ENCODE measurements at regions not wholly inside any gene's neighbourhood (a gene's known extent, or its start where the extent isn't known, plus 50 kb on each side); places are given as distances from the start of the nearest gene placed in this dataset.

DNA sequence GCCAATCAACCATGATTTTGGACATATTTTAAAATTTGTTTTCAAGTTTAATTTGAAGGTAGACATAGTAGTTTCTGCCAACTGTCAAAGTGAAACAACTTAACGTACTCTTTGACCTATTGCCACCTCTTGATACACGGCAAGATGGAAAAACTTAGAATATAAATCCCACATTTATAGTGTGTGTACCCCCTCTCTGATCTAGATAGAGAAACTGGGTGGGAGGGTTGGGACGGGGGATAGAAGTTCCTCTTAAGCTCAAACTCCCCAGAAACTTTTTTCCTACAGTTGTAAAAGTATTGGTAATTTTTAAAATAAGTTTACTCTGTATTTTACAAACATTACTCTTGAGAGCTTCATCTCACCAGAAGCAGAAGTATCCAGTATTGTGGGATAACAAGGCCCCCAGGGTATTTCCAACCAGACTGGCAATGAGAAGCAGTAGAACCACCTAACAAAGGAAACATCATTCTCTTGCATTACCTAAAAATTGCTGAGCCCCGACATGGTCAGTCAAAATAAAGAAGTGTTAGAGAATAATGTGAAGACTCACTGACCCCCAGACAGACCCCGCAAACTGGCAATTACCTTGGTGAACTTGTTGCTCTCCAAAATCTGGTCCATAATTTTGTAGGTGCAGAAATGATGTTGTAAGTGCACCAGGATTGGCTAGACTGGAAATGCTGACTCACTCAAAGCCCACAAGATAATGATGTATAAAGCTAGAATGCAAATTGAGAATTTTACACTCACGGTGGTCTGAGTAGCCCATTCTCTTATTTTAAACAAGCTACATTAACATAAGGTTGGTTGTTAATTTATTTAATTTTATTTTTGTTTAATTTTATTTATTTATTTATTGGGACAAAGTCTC, 74.7 kb upstream of the TNFAIP3 start:
- H3K9me3 Mint-ChIP-seq = no peaks in the 10 kb centered on the region
- peak; percentile 56 for ATAC-seq (replicated peaks)
- peaks cover 55% of the 10 kb centered on the region for H3K4me1 Mint-ChIP-seq
- H3K27me3 Mint-ChIP-seq = no peaks in the 10 kb centered on the region
- peak overlapping the region; percentile 79 for H3K27ac Mint-ChIP-seq
- H3K4me3 Mint-ChIP-seq = peak overlapping the region; percentile 74
- H3K36me3 Mint-ChIP-seq (ENCODE audit: low read depth) = no peaks in the 10 kb centered on the region

DNA sequence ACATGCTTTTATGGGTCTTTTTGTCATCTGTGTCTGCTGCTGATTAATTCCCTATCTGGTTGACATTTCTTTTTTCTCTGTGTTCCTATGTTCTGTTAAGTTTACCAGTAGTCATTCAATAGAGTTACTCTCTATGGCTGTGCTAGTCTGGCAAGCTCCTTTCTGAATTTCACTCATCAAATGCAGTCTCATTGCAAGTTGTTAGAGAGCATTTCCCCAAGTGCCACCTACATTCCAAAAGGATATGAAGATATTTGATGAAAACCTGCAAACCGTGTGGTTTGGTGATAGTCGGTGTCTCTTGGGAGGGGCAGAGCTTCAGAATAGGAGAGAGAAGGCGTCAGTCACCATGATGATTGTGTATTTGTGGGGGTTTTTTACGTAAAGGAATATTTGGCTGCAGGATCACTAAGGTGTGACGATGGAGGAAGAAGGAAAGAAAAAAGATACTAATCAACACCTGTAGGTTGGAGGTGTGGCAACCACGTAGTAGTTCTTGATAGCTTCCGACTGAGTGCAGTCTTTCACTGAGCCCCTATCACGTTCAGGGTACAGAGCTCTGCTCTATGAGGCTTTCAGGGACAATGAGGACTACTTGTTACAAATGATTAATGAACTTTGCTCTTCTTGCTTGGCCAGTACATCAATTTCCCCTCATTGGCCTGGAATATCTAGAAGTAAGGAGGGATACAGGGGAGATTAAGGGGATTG, 73.1 kb upstream of the TNFAIP3 start:
- Mint-ChIP-seq H3K4me1 (peaks cover 60% of the 10 kb centered on the region), H3K36me3 (ENCODE audit: low read depth) (no peaks in the 10 kb centered on the region), H3K9me3 (no peaks in the 10 kb centered on the region), H3K27me3 (no peaks in the 10 kb centered on the region), H3K4me3 (peak overlapping the region; percentile 74), H3K27ac (peak overlapping the region; percentile 73)
- ATAC-seq (replicated peaks) = no peak

DNA sequence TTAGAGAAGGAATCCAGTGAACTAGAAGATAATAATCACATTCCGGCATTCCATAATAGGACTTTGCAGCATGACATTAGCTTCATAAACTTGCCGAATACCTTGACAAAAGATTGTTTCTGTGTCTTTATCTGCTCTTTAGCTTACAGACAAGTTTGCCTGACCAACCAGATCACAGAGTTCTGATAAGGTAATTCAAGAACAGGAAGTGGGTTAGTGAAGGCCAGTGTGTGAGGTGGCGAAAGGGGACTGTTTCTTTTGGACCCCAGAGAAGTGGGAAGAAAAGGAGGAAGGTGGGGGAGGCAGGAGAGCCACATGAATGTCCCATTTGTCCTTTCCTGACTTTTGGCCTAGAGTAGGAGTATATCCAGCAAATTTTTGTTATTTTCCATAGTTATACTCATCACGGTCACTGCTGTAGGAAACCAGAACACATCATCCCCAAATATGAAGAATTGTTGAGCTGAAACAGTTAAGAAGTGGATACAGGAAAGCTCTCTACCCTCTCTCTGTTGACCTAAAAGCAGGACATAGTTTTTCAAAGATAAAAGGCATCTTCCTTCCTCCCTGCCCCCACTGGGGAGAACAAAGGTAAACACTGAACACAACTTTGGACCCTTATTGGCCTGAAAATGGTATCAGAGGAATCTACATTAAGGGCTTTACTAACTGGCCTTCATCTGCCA, 72.4 kb upstream of the TNFAIP3 start:
- peaks cover 64% of the 10 kb centered on the region for H3K4me1 Mint-ChIP-seq
- no peaks in the 10 kb centered on the region for H3K9me3 Mint-ChIP-seq
- no peaks in the 10 kb centered on the region for H3K36me3 Mint-ChIP-seq (ENCODE audit: low read depth)
- H3K27me3 Mint-ChIP-seq = no peaks in the 10 kb centered on the region
- peak overlapping the region; percentile 74 for H3K4me3 Mint-ChIP-seq
- ATAC-seq (replicated peaks) = no peak
- peak overlapping the region; percentile 73 for H3K27ac Mint-ChIP-seq

DNA sequence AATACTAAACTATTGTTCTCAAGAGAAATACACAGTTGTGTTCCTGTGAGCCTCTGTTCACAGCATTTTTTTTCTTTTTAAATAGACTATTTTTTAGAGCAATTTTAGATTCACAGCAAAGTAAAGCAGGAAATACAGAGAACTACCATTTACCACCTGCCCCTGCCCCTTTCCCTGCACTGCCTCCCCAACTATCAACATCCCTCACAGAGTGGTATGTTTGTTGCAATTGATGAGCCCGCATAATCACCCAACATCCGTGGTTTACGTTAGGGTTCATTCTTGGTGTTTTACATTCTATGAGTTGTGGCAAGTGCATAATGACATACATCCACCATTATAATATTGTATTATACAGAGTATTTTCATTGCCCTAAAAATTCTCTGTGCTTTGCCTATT, 71.6 kb upstream of the TNFAIP3 start:
- Mint-ChIP-seq H3K36me3 (ENCODE audit: low read depth) (no peaks in the 10 kb centered on the region), H3K27me3 (no peaks in the 10 kb centered on the region), H3K4me3 (peak overlapping the region; percentile 74), H3K4me1 (peaks cover 64% of the 10 kb centered on the region), H3K27ac (peak overlapping the region; percentile 73), H3K9me3 (no peaks in the 10 kb centered on the region)
- ATAC-seq (replicated peaks) = no peak

DNA sequence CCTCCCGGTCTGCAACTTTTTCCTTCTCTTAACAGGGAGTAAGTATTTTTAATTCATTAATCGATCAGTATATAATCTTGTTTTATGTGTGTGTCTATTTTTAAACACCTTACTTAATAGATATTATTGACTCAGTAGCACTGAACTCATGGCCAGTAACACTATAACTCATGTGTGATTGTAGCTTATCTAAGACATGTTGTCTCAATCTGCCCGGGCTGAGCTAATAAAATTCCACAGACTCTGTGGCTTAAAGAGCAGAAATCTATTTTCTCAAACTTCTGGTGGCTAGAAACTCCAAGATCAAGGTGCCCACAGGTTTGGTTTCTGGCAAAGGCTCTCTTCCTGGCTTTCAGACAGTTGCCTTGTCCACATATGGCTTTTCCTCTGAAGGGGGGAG, 68.8 kb upstream of the TNFAIP3 start:
- H3K9me3 Mint-ChIP-seq = no peaks in the 10 kb centered on the region
- H3K4me3 Mint-ChIP-seq = peak overlapping the region; percentile 69
- peak overlapping the region; percentile 89 for H3K27ac Mint-ChIP-seq
- peaks cover 60% of the 10 kb centered on the region for H3K4me1 Mint-ChIP-seq
- no peaks in the 10 kb centered on the region for H3K36me3 Mint-ChIP-seq (ENCODE audit: low read depth)
- ATAC-seq (replicated peaks) = no peak
- no peaks in the 10 kb centered on the region for H3K27me3 Mint-ChIP-seq

DNA sequence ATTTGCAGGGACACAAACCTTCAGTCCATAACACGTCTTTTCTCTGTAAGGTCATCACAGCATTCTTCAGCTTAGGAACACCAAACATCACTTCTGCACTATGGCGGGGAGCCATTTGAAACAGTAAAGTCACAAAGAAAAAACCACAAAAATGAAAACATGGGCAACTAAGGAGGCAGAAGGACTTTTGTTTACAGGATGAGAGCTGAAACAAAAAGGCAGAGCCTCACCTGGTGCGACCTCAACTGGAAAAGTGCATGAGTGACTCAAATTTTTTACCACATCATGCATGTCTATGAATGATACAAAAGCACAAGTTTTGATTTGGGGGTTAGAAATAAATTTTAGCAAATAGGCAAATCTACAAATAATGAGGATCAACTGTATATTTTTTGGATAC, 68.2 kb upstream of the TNFAIP3 start:
- peak; percentile 77 for ATAC-seq (replicated peaks)
- no peaks in the 10 kb centered on the region for H3K27me3 Mint-ChIP-seq
- no peaks in the 10 kb centered on the region for H3K36me3 Mint-ChIP-seq (ENCODE audit: low read depth)
- H3K9me3 Mint-ChIP-seq = no peaks in the 10 kb centered on the region
- H3K4me1 Mint-ChIP-seq = peaks cover 57% of the 10 kb centered on the region
- H3K27ac Mint-ChIP-seq = peak overlapping the region; percentile 89
- H3K4me3 Mint-ChIP-seq = peak overlapping the region; percentile 69

DNA sequence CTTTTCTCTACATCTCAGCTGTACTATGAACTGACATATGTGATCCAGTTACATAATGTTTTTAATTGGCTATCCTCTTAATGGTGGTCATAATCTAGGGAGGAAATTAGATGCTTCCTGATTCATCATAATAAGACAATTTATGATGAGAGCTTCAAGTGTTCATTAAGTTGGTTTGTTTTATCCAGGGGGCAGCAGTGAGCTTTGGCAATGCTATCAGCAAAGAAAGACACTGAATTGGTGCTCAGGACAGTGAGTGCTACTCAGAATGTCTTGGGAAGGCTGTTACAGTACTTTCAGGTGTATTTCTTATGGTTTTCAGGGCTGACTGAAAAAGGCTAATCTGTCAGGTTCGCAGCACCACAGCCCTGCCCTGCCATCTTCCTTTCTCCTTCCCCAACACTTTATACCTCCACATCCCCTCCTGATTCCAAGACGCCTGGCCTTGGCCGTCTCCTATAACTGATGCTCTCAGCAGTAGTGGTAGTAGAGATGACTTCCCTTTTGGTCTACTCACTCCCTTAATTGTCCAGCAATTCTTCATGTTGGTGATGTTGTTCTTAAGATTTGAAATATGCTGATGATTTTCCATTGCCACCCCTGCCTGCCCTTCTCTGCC, 67.0 kb upstream of the TNFAIP3 start:
- Mint-ChIP-seq H3K27me3 (no peaks in the 10 kb centered on the region), H3K27ac (peak overlapping the region; percentile 89), H3K9me3 (no peaks in the 10 kb centered on the region), H3K4me1 (peaks cover 53% of the 10 kb centered on the region), H3K4me3 (peak overlapping the region; percentile 69), H3K36me3 (ENCODE audit: low read depth) (no peaks in the 10 kb centered on the region)
- peak; percentile 80 for ATAC-seq (replicated peaks)

DNA sequence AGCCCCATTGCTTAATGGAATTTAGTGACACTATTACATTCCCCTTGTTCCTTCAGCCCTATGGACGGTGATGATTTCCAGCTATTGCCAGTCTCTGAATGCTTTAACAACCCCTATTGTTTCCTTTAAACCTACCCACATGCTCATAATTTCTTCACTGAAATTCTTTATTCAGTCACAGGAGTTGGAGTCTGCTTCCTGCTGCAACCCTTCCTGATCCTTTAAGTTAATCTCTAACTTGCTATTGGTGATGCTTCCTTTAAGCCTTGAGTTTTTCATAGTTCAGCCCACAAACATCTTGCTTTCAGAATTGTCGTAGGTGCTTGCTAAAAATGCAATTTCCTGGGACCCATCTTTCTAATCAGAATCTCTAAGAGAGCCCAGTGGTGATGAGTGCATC, 66.3 kb upstream of the TNFAIP3 start:
- H3K4me3 Mint-ChIP-seq = peak overlapping the region; percentile 69
- H3K9me3 Mint-ChIP-seq = no peaks in the 10 kb centered on the region
- H3K27ac Mint-ChIP-seq = peak overlapping the region; percentile 89
- H3K27me3 Mint-ChIP-seq = no peaks in the 10 kb centered on the region
- peaks cover 48% of the 10 kb centered on the region for H3K4me1 Mint-ChIP-seq
- peak; percentile 27 for ATAC-seq (replicated peaks)
- no peaks in the 10 kb centered on the region for H3K36me3 Mint-ChIP-seq (ENCODE audit: low read depth)

DNA sequence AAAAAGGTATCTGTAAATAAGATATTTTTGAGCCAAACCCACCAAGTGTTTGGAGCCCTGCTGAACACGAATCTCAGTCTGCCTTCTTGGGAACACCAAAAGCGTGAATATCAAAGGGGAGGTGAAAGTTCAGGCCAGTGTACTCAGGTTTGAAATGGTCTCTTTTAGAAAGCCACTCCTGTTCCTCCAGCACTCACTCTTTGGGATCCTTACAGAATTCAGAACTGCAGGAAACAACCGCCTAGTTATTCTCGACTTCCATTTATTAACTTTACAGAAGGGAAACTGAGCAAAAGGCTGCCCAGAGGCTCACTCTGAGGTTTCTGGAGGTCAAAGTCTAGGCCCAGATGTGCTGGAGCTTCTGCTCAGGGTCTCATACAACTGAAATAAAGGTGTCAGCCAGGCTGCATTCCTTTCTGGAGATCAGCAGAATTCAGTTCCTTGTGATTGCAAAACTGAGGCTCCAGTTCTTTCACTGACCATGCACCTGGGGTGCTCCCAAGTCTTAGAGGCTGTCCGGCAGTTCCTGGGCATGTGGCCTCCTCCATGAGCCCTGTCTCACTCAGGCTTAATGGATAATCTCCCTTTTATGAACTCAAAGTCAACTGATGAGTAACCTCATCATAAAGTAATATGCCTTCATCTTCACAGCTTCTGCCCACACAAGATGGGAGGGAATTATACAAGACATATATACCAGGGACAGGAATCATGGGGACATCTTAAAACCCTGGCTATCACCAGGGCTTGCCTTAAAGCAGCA, 65.5 kb upstream of the TNFAIP3 start:
- H3K27ac Mint-ChIP-seq = peak overlapping the region; percentile 89
- H3K4me1 Mint-ChIP-seq = peaks cover 45% of the 10 kb centered on the region
- H3K9me3 Mint-ChIP-seq = no peaks in the 10 kb centered on the region
- peak overlapping the region; percentile 69 for H3K4me3 Mint-ChIP-seq
- no peak for ATAC-seq (replicated peaks)
- H3K27me3 Mint-ChIP-seq = no peaks in the 10 kb centered on the region
- H3K36me3 Mint-ChIP-seq (ENCODE audit: low read depth) = no peaks in the 10 kb centered on the region

DNA sequence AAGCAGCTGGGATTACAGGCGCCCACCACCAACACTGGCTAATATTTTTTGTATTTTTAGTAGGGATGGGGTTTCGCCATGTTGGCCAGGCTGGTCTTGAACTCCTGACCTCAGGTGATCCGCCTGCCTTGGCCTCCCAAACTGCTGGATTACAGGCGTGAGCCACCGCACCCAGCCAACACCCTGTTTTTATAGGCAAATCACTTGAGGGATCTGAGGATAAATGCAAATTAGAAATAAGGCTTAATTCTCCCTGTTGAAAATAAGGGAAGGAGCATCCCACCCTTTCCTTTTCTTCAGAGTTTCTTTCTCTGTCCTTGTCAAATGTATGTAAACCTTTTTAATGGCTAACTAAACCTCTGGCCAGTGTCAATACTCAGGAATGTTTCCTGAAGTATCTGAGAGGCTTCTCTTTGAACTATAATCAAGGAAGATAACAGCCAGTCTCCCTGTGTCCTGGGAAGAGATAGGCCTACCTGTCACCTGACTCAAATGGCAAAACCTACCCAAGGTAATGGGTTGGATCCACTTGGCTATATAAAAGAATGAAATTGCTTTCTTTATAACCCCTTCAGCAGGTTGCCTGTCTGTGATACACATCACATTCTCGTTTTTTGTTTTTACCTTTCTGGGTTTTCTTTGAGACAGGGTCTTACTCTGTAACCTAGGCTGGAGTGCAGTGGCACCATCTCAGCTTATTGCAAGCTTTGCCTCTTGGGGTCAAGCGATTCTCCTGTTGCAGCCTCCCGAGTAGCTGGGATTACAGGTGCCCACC, 64.5 kb upstream of the TNFAIP3 start:
- ATAC-seq (replicated peaks) = no peak
- Mint-ChIP-seq H3K4me1 (peaks cover 44% of the 10 kb centered on the region), H3K4me3 (no peak overlapping the region), H3K36me3 (ENCODE audit: low read depth) (no peaks in the 10 kb centered on the region), H3K27me3 (no peaks in the 10 kb centered on the region), H3K27ac (no peak overlapping the region), H3K9me3 (peaks cover 6% of the 10 kb centered on the region)

DNA sequence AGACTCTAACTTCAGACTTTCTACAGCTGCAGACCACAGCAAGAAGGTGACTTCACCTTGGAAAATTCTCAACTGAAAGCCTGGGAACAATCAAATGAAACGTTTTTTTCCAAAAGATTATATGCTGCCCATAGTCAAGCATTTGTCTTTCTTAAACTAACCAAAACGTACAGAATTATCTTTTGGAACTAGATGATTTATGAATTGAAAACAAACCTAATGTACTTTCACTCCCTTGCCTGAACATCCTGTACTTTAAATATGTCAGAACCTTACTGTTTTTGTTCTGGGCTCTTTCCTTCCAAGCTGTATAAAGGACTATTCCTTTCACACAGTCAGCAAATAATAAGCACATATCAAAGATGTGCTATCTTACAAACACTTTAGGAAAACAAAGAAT, 62.4 kb upstream of the TNFAIP3 start:
- peaks cover 41% of the 10 kb centered on the region for H3K4me1 Mint-ChIP-seq
- no peaks in the 10 kb centered on the region for H3K27me3 Mint-ChIP-seq
- ATAC-seq (replicated peaks) = no peak
- H3K4me3 Mint-ChIP-seq = peak overlapping the region; percentile 27
- H3K36me3 Mint-ChIP-seq (ENCODE audit: low read depth) = no peaks in the 10 kb centered on the region
- no peak overlapping the region for H3K27ac Mint-ChIP-seq
- peaks cover 6% of the 10 kb centered on the region for H3K9me3 Mint-ChIP-seq

DNA sequence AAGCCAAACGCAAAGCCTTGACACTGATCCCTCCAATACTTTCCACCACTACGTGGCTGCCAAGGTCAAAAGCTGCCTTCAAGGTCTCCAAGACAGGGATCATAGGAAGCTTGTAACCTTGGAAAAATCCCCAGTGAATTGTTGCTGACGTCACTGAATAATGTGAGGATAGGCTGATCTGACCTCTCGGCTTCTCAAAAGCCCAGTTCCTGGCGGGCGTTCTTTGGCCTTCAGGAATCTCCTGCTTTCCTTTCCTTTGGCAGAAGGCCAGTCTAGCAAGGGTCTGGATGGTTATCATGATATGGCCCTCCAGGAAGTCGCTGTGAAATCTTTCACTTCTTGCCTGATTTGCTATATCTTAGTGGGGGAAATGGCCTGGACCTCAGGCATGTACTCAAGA, 61.4 kb upstream of the TNFAIP3 start:
- no peak overlapping the region for H3K27ac Mint-ChIP-seq
- ATAC-seq (replicated peaks) = no peak
- peaks cover 35% of the 10 kb centered on the region for H3K4me1 Mint-ChIP-seq
- no peaks in the 10 kb centered on the region for H3K27me3 Mint-ChIP-seq
- H3K36me3 Mint-ChIP-seq (ENCODE audit: low read depth) = no peaks in the 10 kb centered on the region
- no peak overlapping the region for H3K4me3 Mint-ChIP-seq
- peaks cover 6% of the 10 kb centered on the region for H3K9me3 Mint-ChIP-seq

DNA sequence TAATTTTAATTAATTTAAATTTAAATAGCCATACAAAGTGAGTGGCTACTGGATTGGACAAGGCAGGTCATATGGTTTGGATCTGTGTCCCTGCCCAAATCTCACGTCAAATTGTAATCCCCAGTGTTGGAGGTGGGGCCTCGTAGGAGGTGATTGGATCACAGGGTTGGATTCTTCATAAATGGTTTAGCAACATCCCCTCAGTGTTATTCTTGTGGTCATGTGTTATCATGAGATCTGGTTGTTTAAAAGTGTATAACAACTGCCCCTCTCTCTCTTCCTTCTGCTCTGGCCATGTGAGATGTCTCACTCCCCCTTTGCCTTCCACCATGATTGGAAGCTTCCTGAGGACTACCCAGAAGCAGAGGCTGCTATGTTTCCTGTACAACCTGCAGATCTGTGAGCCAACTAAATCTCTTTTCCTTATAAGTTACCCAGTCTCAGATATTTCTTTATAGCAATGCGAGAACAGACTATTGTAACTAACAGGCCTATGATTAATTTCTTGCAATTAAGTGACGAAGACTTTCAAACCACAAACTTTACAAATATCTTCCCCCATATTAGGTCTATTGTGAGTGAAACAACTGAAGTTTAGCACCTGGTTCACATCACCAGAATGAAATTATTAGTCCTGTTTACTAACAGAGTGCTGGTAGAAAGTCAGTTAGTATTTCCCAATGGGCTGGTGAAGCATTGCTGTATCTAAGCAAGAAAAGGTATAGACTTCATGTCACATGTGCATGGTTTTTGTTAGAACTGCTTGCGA, 60.0 kb upstream of the TNFAIP3 start:
- peaks cover 6% of the 10 kb centered on the region for H3K9me3 Mint-ChIP-seq
- ATAC-seq (replicated peaks) = peak; percentile 11
- no peaks in the 10 kb centered on the region for H3K36me3 Mint-ChIP-seq (ENCODE audit: low read depth)
- H3K4me1 Mint-ChIP-seq = peaks cover 38% of the 10 kb centered on the region
- H3K27ac Mint-ChIP-seq = no peak overlapping the region
- no peaks in the 10 kb centered on the region for H3K27me3 Mint-ChIP-seq
- H3K4me3 Mint-ChIP-seq = peak overlapping the region; percentile 1
